ENCODE measurements at regions not wholly inside any gene's neighbourhood (a gene's known extent, or its start where the extent isn't known, plus 50 kb on each side); places are given as distances from the start of the nearest gene placed in this dataset.

- TF ChIP-seq CTCF (IDR thresholded peaks at IDR 0.05): no peak
- TF ChIP-seq POLR2A (IDR thresholded peaks at IDR 0.05): no peak
Measured at GRCh38 chr20:40843251-40843650, 154.2 kb upstream of the MAFB start.

All from breast epithelium (tissue), 3 donors.